SKM-1 (cell line): ENCODE measurements at regions not wholly inside any gene's neighbourhood (a gene's known extent, or its start where the extent isn't known, plus 50 kb on each side); places are given as distances from the start of the nearest gene placed in this dataset.

Experiments used
- DNase-seq: peaks from one replicate; lab custom pipeline; 2025; ENCODE audit not compliant: unreplicated experiment; lab: John Stamatoyannopoulos, UW

DNA sequence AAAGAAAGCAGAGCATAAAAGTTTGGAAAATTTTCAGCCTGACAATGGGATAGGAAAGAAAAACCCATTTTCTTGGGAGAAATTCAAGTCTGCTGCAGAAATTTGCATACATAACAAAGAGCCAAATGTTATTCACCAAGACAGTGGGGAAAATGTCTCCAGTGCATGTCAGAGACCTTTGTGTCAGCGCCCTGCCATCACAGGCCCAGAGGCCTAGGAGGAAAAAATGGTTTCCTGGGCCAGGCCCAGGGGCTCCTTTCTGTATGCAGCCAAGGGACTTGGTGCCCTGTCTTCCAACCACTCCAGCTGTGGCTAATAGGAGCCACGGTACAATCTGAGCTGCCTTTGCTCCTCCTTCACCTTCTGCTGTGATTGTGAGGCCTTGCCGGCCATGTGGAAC, 189.1 kb upstream of the PITRM1 start:
- DNase-seq: no peak

DNA sequence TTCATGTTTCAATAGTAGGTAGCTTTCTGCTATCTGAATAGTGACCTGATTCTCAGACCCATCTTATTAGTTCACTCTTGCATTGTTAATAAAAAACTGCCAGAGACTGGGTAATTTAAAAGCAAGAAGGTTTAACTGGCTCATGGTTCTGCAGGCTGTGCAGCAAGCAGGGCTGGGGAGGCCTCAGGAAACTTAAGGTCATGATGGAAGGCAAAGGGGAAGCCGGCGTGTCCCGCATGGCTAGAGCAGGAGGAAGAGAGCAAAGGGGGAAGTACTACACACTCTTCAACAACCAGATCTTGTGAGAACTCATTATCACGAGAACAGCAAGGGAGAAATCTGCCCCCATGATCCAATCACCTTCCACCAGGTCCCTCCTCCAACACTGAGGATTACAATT, 185.2 kb upstream of the PITRM1 start:
- no peak for DNase-seq

DNA sequence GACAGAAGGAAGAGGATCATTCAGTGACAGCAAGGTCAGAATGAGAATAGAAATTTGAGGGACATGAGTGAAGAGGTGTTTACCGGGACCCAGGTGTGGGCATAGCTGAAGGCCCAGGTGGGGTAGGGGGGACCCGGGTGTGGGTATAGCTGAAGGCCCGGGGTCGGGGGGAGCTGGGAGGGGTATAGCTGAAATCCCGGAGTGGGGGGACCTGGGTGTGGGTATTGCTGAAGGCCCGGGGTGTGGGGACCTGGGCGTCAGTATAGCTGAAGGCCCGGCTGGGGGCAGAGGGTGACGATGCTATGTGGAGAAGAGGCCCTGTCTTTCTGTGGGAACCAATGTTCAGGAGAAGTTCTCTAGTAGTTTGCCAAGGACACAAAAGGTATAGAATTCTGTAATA, 183.0 kb upstream of the PITRM1 start:
- DNase-seq: no peak

DNA sequence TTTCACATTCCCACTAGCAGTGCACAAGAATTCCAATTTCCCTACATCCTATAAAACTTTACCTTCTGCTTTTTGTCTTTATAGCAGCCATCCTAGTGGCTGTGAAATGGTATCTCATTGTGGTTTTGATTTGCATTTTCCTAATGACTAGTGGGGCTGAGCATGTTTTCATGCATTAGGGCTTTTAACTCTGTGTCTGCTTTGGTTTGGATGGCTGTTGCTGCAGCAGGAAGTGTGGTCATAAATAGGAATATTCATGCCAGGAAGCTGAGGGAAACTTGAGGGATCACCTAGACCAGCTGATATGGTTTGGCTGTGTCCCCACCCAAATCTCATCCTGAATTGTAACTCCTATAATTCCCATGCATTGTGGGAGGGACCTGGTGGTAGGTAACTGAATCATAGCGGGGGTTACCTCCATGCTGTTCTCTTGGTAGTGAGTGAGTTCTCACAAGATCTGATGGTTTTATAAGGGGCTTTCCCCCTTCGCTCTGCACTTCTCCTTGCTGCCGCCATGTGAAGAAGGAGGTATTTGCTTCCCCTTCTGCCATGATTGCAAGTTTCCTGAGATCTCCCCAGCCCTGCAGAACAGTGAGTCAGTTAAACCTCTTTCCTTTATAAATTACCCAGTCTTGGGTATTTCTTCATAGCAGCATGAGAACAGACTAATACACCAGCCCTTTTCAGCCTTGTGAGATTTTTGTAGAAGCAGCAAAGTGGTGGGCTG, 181.8 kb upstream of the PITRM1 start:
- DNase-seq: no peak

DNA sequence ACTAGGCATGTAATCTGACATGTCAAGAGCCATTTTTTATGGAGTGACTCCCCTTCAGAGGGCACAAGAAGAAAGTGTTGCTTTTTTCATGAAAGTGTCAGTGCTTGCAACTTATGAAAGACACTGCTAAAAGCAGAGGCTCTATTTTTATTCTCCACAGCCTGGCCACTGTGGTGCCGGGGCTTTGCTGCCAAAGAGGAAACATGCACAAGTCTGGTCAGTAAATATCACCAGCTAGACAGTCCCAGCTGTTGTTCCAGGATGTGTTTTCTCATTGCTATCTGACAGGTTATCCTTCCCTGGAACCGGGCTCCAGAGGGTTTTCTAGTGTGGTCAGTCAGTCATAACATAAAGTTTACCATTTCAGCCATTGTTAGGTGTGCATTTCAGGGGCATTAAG, 180.7 kb upstream of the PITRM1 start:
- no peak for DNase-seq

DNA sequence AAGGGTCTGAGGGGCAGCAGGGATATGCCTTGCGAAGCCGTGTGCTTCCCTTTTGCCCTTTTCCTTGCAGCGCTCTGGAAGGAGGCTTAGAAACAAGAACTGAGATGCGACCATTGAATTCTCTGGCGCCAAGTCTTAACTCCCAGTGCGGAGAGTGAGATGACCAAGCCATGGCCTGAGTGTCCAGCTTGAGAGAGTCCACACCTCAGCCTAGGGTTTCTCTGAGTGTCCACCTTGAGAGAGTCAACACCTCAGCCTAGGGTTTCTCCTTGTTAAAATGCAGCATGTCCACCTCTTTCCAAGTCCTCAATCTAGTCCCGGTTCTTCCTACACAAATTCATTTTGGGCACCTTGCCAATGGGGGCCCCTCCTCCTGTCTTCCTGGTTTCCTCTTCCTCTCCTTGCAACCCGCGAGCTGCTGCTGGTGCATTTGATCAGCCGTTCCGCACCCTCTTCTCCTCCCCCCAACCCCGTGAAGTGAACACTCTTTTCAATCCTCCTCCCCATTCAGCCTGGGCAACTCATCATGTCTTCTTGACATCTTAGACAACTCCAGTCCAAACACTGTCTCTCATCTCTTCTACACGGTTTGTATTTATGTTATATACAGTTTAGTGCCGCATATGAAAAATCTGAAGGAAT, 178.2 kb upstream of the PITRM1 start:
- DNase-seq: no peak

DNA sequence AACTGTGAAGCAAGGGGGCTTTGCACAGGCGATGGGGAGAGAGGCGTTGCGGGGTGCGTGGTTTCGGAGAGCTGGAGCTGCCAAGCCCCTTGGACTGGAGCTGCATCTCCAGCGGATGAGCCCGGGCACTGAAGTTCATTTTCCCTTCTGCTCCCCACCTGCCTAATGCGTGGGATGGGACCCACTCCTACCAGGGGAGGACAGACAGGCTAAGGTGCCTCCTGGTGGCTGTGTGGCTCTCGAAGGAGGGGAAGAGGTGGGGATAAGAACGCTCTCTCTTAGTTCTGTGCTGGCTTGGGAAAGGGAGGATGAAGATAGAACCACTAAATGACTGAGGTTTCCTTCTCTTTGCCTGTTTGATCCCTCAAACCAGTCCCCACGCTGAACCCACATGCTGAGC, 177.6 kb upstream of the PITRM1 start:
- DNase-seq: no peak

DNA sequence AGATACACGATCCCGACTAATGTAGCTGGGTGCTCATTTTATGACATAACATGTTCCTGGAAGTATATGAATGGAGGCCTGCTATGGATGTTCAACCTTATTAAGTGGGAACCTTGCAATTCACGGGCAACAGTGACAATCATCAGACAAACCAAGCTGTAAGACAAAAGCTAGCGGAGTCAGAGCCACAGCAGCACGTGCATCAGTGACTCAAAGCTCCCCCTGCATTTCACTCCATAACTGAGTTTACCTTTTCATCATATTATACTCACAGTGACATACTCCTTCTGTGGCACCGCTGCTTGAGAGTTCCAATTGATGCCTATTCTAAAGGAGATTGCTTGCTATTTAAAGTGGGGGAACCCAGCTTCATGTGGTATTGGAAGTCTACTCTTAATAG, 176.0 kb upstream of the PITRM1 start:
- no peak for DNase-seq

DNA sequence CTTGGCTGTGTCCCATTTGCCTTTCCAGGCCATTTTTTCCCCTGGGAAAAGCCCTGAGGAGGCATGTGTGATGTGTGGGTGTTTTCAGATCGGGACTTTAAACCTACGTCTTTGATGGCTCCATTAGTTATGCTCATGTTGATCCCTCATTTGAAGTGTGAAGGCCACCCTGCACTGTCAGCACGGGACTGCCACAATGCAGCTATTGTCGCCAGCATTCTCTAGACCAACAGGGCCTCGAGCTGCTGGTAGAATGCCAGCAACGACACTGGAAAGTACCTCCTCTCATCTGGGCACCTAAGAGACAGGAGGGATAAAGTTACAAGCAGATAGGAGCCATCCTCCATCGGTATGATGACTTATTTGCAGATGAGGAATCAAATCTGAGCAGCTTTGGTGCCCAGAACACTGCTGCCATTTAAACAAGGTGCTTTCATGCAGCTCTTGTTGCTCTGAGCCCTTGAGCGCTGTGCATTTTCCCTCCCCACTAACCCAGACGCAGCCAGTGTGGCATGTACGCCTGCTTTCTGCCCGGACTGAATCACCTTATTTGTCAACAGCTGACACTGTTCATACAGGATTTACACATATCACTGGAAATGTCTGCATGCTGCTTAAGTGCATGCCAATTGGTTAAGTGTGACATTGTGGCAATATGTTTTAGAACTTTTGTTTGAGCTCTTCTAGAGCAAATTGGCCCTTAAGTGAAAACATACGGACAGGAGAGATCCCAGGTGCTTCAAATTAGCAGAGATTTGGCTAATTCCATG, 175.0 kb upstream of the PITRM1 start:
- no peak for DNase-seq

DNA sequence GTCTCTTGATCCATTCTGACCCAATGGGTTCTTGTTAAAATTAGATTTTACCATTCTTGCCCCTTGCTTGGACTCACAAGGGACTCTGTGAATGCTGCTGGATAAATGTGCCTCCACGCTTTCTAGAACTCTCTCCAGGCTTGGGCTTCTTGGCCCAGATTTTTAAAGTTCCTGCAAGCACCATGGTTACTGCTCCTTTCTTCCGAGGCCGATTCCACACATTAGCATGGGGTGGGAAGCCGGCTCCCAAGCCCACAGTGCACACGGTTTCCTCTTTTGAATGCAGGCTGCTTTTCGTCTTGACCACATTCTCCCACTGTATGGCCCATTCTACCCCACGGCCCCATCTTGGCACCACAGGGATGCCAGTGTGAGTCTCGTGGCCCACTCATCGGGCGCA, 174.3 kb upstream of the PITRM1 start:
- DNase-seq: no peak

DNA sequence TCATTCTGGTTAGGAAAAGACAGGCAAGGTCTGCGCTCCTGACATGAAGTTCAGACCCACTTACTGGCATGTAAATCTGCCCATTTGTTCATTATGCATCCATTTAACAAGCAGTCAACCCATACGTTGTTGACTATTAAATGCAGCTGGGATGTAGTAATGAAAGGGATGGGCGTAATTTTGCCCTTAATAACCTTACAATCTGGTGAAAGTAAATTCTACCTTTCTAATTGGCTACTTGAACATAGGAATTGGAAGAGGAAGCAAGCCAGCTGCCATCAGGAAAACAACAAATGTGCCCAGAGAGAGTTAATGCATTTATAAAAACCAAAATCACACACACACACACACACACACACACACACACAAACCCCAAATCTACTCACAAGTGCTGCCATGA, 170.2 kb upstream of the PITRM1 start:
- DNase-seq: no peak

DNA sequence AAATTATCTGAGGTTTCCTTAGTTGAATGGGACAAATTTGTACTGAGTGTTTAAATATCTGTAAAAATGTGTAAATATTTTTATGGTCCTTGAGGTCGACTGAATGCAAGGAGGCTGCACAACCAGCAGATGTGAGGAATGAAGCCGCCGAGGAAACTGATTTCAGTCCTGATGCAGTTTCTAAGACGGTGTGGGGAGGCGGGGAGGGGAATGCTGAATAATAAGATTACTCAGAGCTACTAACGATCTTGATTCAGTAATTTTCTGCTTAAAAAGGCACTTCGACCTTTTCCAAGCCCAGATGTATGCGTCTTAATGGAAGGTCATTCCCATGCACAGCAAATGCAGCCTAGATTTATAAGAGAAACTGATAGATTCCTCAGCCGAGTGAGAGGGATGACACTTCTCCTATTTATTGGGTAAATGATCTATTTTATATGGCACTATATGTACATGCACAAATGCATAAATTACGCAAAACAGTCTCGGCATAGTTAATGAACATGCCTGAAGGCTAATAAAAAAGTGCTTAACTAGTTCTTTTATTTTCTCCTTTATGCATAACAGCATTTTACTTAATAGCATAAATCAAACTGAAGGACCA, 167.6 kb upstream of the PITRM1 start:
- no peak for DNase-seq

DNA sequence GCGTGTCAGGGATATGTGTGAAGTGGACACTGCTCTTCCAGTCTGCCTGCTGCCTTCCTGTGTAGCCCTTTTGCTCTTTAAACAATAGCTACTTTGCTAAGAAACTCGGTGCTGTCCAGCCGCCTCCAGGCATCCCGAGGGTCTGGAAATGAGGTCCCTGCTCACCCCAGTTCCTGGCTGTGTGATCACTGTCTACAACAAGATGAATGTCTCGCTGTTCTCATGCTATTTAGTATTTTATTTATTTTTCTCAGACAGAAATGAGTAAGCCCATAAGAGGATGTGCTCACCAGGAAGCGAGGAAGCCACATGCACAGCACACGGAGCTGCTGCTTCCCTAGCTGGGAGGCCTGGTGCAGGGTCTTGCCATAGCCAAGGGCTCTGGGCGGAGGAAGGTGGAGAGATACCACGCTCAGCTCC, 167.0 kb upstream of the PITRM1 start:
- DNase-seq: no peak

DNA sequence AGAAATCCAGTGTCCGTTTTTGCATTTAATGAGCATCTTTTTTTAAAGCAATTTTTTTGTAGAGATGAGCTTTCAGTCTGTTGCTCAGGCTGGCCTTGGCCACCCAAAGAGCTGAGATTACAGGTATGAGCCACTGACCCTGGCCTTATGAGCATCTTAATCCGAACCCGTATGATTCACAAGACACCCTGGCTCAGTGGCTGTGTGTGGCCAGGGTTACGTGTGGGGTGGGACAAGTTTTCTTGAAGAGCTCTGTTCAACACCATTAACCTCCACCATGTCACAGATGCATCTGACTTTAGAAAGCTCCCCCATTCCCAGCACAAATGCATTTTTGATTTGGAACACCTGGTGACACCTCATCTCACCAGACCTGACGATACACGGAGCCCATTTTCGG, 166.5 kb upstream of the PITRM1 start:
- no peak for DNase-seq

DNA sequence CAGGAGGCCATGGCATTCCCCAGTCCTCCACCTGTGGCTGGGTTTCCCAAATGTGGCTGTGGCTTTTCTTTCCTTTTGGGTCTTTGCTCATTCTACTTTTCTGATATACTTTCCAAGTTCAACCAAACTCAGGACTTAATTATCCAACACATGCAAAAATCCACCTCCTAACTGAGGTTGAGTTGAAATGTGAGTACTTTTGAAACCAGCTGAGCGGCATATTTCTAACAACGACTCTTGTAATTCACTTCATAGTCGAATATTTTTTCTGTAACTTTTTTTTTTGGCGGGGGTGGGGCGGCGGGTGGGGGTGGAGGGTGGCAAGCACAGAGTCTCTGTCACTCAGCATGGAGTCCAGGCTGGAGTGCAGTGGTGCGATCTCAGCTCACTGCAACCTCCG, 165.2 kb upstream of the PITRM1 start:
- no peak for DNase-seq

DNA sequence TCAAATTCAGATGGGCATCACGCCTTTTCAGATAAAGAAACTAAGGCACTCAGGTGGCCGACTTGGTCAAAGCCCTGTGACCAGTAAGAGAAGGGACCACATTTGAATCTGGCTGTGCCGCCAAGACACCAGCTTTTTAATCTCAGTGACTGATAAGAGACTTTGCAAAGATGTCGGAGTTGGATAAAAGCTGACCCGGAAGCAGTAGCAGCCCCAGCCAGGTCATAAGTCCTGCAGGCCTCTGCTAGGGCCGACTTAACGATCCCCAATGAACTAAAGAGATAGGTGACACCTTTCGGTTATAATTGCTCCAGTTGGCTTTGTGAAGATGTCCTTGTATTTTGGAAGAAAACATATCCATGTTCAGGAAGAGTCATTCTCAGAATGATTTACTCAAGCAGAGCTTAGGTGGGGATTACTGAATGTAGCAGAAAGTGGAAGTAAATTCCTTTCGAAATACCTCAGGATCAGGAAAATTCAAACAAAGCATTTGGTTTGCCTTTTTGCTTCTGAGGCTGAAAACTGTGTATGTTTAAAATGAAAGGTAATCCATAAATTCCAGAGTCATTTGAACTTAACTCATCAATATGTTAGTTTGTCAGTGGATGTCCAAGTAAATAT, 164.2 kb upstream of the PITRM1 start:
- no peak for DNase-seq

DNA sequence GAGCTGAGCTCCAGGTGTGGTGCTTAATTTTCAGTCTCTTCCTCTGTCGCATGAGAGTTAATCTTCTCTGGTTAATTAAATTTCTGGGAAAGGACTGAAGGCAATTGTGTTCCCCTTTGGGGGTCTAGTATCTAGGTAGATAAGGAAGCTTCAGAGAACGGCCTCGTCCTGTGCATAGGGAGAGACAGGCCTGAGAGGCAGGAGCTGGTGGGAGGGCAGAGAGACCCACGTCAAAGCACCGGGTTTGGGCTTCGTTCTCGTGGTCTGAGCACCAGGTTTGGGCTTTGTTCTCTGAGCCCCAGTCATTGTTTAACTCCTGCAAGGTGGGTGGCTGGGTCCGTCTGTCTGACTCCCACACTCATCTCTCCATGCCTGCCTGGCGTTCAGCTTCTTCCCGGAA, 160.8 kb upstream of the PITRM1 start:
- no peak for DNase-seq

DNA sequence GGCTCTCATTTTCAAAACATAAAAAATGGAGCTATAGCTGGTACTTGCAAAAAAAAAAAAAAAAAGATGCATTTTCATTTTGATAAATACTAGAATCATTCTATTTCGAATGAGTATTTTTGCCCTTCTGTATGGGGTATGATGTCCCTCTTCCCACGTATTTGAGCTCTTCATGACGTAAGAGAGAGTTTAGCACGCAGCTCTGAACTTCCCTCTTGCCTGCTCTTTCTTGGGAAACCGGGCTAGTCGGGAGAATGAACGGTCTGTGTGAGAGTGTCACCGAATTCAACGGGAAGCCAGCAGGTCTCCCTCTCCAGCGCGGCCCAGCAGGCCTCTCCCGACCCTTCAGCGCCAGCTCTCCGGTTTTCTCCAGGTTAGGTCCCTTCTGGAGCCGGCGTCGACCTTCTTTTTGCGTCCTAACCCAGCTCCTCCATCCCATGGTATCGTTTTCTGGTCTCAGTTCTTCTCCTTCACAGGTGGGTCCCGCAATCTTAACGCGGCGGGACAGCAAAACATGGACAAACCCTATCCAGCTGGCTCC, 159.2 kb upstream of the PITRM1 start:
- no peak for DNase-seq

DNA sequence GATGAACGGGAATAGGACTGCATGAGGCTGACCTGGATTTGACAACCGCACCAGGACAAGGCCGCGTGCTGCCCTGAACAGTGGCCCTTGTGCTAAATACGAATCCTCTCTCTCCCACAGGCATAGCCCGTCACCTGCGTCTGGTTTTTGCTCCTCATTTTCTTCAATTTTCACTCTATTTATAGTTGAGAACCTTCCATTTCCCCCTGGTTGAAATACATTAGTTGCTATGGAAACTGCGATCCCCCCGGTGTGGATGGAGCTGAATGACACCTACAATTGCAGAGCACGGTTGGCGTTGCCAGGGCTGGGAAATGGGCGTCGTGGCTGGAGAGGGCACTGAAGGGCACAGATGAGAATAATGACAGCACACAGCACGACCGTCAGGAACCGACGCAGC, 158.6 kb upstream of the PITRM1 start:
- DNase-seq: no peak

DNA sequence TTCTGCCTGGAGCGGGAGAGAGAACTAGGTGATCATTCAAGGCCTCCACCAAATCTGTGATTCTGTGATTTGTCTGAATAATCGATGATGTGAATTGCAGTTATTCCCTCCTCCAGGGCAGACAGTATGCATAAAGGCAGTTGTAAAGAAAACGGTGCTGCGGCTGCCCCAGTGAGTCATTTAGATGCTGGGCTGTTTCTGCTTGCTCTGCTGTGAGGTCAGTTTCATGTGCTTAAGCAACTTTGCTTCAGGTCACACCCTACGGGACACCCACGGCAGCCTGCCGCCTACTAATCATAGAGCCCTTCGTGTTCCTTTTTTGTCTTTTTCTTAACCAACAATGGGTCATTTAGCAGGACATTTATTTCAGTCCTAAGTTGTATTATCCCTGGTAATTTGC, 158.1 kb upstream of the PITRM1 start:
- no peak for DNase-seq
